GM12892 (cell line): ENCODE measurements at regions not wholly inside any gene's neighbourhood (a gene's known extent, or its start where the extent isn't known, plus 50 kb on each side); places are given as distances from the start of the nearest gene placed in this dataset.

Experiments
- POLR2A ChIP-seq: IDR thresholded peaks from 2 replicates; pipeline ENCODE4 v1.6.1; 2011; ENCODE audit warnings: low read depth, low read length, control low read depth
- POLR2AphosphoS5 ChIP-seq: IDR thresholded peaks from 2 replicates; pipeline ENCODE4 v1.6.1; 2011; ENCODE audit warnings: low read depth, low read length, control low read depth

DNA sequence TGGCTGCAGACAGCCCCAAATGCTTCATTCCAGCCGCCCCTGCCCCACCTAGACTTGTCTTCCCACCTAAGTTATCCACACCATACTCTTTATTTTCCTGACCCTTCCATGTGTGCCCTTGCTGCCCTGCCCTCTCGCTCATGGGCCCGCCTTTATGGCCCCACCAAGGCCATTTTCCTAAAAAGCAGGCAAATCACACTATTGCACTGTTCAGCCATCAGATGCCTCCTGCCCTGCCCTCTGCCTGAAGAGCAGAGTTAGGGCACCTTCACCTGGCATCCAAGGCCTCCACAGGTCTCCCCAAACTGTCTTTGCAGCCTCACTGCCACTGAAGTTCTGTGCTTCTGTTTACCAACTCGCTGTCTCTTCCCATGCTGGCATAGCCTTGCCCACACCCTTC, 496.7 kb downstream of the EIPR1 start:
- TF ChIP-seq POLR2A = no peak
- no peak for TF ChIP-seq POLR2AphosphoS5
